ENCODE measurements at regions not wholly inside any gene's neighbourhood (a gene's known extent, or its start where the extent isn't known, plus 50 kb on each side); places are given as distances from the start of the nearest gene placed in this dataset.
"Not testable (repeated sequence)": the region's sequence is repeated elsewhere in the genome, so short reads cannot be mapped to it uniquely, and the experiment has no call there.

DNA sequence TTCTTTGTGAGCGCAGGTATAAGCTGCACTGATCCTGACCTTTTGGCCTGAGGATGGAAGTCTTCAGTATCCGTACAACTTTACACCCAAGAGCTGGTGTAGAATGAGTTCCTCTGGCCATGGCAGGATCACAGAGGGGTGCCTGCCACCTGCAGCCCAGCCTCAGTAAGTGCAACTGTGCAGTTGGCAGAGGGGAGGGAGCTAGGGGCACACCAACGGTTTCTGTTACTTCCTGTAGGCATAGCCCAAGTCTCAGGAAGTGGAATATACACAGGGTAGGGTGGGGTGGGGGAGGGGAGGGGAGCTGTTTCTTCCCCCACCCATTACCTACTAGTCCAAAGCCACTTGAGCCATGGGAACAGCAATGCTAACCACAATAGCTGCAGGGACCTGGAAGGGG is 85.4 kb upstream of the GBA3 start:
- no peak overlapping the region for H3K4me3 ChIP-seq
- no peaks in the 10 kb centered on the region for H3K79me2 ChIP-seq
- peak; percentile 58 for TF ChIP-seq CTCF (IDR thresholded peaks at IDR 0.05; ENCODE audit: poor library complexity)
- no peak for TF ChIP-seq EZH2 (IDR thresholded peaks at IDR 0.05; ENCODE audit: borderline replicate concordance)
- WGBS (ENCODE audit: low lambda C conversion rate, missing lambda C conversion rate), result 32% methylated on average over 3 of the region's 3 CpGs
- H3K4me2 ChIP-seq, result no peak overlapping the region
- no peaks in the 10 kb centered on the region for H3K4me1 ChIP-seq (ENCODE audit: insufficient read depth)
- no peaks in the 10 kb centered on the region for H3K27me3 ChIP-seq
- no peaks in the 10 kb centered on the region for H4K20me1 ChIP-seq (ENCODE audit: insufficient read depth, poor library complexity, severe bottlenecking)
- no peak overlapping the region for H3K27ac ChIP-seq
- no peaks in the 10 kb centered on the region for H3K9me2 ChIP-seq (replicated peaks; ENCODE audit: insufficient read depth)
- no peaks in the 10 kb centered on the region for H3K36me3 ChIP-seq (replicated peaks; ENCODE audit: insufficient read depth, low read depth)
- no peak overlapping the region for H2AFZ ChIP-seq
- H3K9me3 ChIP-seq (ENCODE audit: low read depth), result no peaks in the 10 kb centered on the region
- peak; percentile 71 for DNase-seq (ENCODE audit: low spot score)

DNA sequence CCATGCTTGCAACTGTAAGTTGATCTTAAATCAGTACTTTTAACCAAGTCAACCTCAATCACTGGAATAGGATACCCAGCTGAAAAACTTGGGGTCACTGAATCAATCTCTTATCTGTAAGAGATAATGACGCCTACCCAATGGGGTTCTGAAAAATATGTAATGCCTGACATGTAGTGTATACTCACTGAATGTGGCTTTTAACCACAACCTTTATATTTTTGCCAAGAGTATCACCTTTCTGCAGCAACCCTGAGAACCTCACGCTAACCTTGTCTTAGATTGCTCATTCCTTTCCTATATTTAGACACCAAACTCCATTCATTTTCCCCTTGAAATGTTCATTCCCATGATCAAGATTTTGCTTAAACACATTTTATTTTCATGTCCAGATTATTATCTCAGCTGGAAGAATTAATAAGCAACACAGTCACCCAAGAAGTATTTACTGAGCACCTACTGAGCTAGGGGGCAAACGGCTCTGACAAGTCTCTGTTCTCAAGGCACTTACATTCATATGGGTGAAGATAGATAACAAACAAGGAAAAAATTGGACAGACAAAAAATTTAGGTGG is 82.7 kb upstream of the GBA3 start:
- not testable (repeated sequence) for H4K20me1 ChIP-seq (ENCODE audit: insufficient read depth, poor library complexity, severe bottlenecking); DNase-seq (ENCODE audit: low spot score); H3K4me3 ChIP-seq; H3K9me2 ChIP-seq (replicated peaks; ENCODE audit: insufficient read depth); H3K4me2 ChIP-seq; H3K4me1 ChIP-seq (ENCODE audit: insufficient read depth); H3K79me2 ChIP-seq; H3K27me3 ChIP-seq; H3K27ac ChIP-seq; H3K9me3 ChIP-seq (ENCODE audit: low read depth); H2AFZ ChIP-seq; H3K36me3 ChIP-seq (replicated peaks; ENCODE audit: insufficient read depth, low read depth)
- 90% methylated on average over 3 of the region's 3 CpGs for WGBS (ENCODE audit: low lambda C conversion rate, missing lambda C conversion rate)

- no peak overlapping the region for H2AFZ ChIP-seq
- WGBS (ENCODE audit: low lambda C conversion rate, missing lambda C conversion rate), result 83% methylated on average over 2 of the region's 2 CpGs
- no peaks in the 10 kb centered on the region for H3K9me2 ChIP-seq (replicated peaks; ENCODE audit: insufficient read depth)
- no peaks in the 10 kb centered on the region for H3K4me1 ChIP-seq (ENCODE audit: insufficient read depth)
- no peaks in the 10 kb centered on the region for H3K36me3 ChIP-seq (replicated peaks; ENCODE audit: insufficient read depth, low read depth)
- no peak overlapping the region for H3K4me2 ChIP-seq
- H3K27ac ChIP-seq, result no peak overlapping the region
- no peak for TF ChIP-seq EZH2 (IDR thresholded peaks at IDR 0.05; ENCODE audit: borderline replicate concordance)
- no peak for TF ChIP-seq CTCF (IDR thresholded peaks at IDR 0.05; ENCODE audit: poor library complexity)
- no peak for TF ChIP-seq EZH2phosphoT487 (IDR thresholded peaks at IDR 0.05; ENCODE audit: low read depth, severe bottlenecking, unreplicated experiment)
- no peaks in the 10 kb centered on the region for H3K27me3 ChIP-seq
- H3K9me3 ChIP-seq (ENCODE audit: low read depth), result no peaks in the 10 kb centered on the region
- DNase-seq (ENCODE audit: low spot score), result no peak
- H3K79me2 ChIP-seq, result no peaks in the 10 kb centered on the region
- H3K4me3 ChIP-seq, result no peak overlapping the region
- H4K20me1 ChIP-seq (ENCODE audit: insufficient read depth, poor library complexity, severe bottlenecking), result no peaks in the 10 kb centered on the region
Measured at GRCh38 chr4:22614114-22614513, 78.6 kb upstream of the GBA3 start.

- Histone ChIP-seq H4K20me1 (ENCODE audit: insufficient read depth, poor library complexity, severe bottlenecking) (no peaks in the 10 kb centered on the region), H3K4me3 (no peak overlapping the region), H3K79me2 (no peaks in the 10 kb centered on the region), H3K4me1 (ENCODE audit: insufficient read depth) (no peaks in the 10 kb centered on the region), H3K36me3 (replicated peaks; ENCODE audit: insufficient read depth, low read depth) (no peaks in the 10 kb centered on the region), H3K27me3 (no peaks in the 10 kb centered on the region), H3K9me3 (ENCODE audit: low read depth) (no peaks in the 10 kb centered on the region), H3K9me2 (replicated peaks; ENCODE audit: insufficient read depth) (no peaks in the 10 kb centered on the region), H3K27ac (no peak overlapping the region), H2AFZ (no peak overlapping the region), H3K4me2 (no peak overlapping the region)
- no peak for DNase-seq (ENCODE audit: low spot score)
- TF ChIP-seq EZH2phosphoT487 (IDR thresholded peaks at IDR 0.05; ENCODE audit: low read depth, severe bottlenecking, unreplicated experiment) (no peak), EZH2 (IDR thresholded peaks at IDR 0.05; ENCODE audit: borderline replicate concordance) (no peak)
- 86% methylated on average over 3 of the region's 3 CpGs for WGBS (ENCODE audit: low lambda C conversion rate, missing lambda C conversion rate)
Measured at GRCh38 chr4:22616516-22616915, 76.2 kb upstream of the GBA3 start.

GRCh38 chr4:22620144-22620543 is 72.6 kb upstream of the GBA3 start:
- not testable (repeated sequence) for H2AFZ ChIP-seq; H3K27me3 ChIP-seq; H3K4me1 ChIP-seq (ENCODE audit: insufficient read depth); H4K20me1 ChIP-seq (ENCODE audit: insufficient read depth, poor library complexity, severe bottlenecking); DNase-seq (ENCODE audit: low spot score); H3K9me3 ChIP-seq (ENCODE audit: low read depth); H3K27ac ChIP-seq; H3K4me2 ChIP-seq; H3K79me2 ChIP-seq; H3K9me2 ChIP-seq (replicated peaks; ENCODE audit: insufficient read depth); H3K36me3 ChIP-seq (replicated peaks; ENCODE audit: insufficient read depth, low read depth); H3K4me3 ChIP-seq
- 85% methylated on average over 4 of the region's 4 CpGs for WGBS (ENCODE audit: low lambda C conversion rate, missing lambda C conversion rate)

GRCh38 chr4:22621970-22622369 is 70.8 kb upstream of the GBA3 start:
- H3K9me2 ChIP-seq (replicated peaks; ENCODE audit: insufficient read depth); H3K4me3 ChIP-seq; H3K36me3 ChIP-seq (replicated peaks; ENCODE audit: insufficient read depth, low read depth); H3K9me3 ChIP-seq (ENCODE audit: low read depth); H3K27me3 ChIP-seq; H3K4me2 ChIP-seq; H3K27ac ChIP-seq; H3K79me2 ChIP-seq; DNase-seq (ENCODE audit: low spot score); H2AFZ ChIP-seq; H4K20me1 ChIP-seq (ENCODE audit: insufficient read depth, poor library complexity, severe bottlenecking); H3K4me1 ChIP-seq (ENCODE audit: insufficient read depth): not testable (repeated sequence)
- WGBS (ENCODE audit: low lambda C conversion rate, missing lambda C conversion rate), result 93% methylated on average over 5 of the region's 5 CpGs

DNA sequence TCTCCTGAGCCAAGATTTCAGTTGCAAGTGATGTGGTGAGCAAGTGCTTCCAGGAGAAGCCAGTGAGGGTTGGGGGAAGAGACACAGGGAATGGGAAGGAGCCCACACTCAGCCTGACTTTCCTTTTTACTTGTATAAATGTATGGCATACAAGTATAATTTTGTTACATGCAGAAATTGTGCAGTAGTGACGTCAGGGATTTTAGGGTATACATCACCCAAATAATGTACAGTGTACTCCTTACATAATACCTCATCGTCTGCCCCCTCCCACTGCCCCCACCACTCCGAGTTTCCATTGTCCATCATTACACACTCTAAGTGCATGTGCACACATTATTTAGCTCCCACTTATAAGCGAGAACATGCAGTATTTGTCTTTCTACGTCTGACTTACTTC is 68.7 kb upstream of the GBA3 start:
- H3K9me3 ChIP-seq (ENCODE audit: low read depth); H4K20me1 ChIP-seq (ENCODE audit: insufficient read depth, poor library complexity, severe bottlenecking); H3K4me1 ChIP-seq (ENCODE audit: insufficient read depth); H3K4me2 ChIP-seq; H3K79me2 ChIP-seq; DNase-seq (ENCODE audit: low spot score); H3K36me3 ChIP-seq (replicated peaks; ENCODE audit: insufficient read depth, low read depth); H3K4me3 ChIP-seq; H3K9me2 ChIP-seq (replicated peaks; ENCODE audit: insufficient read depth); H3K27me3 ChIP-seq; H2AFZ ChIP-seq; H3K27ac ChIP-seq: not testable (repeated sequence)
- 89% methylated on average over 5 of the region's 5 CpGs for WGBS (ENCODE audit: low lambda C conversion rate, missing lambda C conversion rate)
